ENCODE measurements at regions not wholly inside any gene's neighbourhood (a gene's known extent, or its start where the extent isn't known, plus 50 kb on each side); places are given as distances from the start of the nearest gene placed in this dataset.
A peak's percentile ranks its signal among the peaks of the same experiment; 100 is the strongest.

DNA sequence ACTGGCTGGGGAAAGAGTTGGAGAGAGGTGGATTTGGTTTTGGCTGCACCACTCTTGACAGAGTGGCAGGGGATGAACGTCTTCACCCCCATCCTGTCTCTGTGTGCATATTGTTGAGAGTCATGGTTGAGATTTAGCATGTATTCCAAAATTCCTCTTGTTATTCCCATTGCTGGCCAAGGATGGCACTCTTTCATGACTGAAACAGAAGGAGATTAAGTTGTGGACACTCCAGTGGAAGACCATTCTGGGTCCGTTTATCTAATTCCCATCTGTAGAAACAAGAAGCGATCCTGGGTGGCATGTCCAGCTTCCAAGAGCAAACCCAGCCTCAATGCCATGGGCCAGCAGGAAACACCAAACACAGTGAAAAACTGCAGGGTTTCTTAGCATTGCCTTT lies 469.0 kb upstream of the IGFBP3 start:
- DNase-seq, result peak; percentile 28

DNA sequence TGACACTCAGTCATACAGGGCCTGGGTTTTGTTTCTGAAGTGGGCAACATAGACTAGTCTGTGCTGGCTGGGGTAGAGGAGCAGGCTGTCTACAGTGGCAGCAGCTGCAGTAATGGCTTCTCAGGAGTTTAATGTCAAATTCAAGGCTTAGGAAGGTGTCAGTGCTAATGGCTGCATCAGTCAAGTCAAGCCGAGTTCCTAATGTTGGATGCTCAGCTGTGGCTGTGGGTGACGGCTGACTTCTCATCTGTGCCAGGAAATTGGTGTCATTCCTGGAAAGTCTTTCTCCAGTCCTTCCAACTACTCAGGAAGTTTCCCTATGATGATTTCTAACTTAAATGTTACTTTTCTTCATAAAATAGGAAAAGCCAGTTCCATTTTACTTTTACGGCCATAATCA lies 468.1 kb upstream of the IGFBP3 start:
- no peak for DNase-seq

DNA sequence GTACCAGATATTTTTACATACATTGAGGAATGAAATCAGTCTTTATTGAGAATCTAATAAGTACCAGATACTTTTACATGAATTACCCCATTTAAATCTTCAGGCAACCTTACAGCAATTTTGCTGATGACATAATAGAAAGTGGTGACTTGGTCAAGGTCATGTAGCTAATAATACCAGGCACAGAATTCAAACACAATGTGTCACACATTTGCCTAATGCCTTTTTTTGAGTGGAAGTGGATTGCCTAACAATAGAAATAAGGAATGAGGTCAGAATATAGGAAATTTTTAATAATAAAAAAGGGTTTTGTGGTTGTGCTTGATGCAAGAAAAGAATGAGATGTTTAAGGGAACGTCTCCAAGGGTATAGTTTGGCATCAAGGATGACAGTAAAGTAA lies 466.6 kb upstream of the IGFBP3 start:
- no peak for DNase-seq

DNA sequence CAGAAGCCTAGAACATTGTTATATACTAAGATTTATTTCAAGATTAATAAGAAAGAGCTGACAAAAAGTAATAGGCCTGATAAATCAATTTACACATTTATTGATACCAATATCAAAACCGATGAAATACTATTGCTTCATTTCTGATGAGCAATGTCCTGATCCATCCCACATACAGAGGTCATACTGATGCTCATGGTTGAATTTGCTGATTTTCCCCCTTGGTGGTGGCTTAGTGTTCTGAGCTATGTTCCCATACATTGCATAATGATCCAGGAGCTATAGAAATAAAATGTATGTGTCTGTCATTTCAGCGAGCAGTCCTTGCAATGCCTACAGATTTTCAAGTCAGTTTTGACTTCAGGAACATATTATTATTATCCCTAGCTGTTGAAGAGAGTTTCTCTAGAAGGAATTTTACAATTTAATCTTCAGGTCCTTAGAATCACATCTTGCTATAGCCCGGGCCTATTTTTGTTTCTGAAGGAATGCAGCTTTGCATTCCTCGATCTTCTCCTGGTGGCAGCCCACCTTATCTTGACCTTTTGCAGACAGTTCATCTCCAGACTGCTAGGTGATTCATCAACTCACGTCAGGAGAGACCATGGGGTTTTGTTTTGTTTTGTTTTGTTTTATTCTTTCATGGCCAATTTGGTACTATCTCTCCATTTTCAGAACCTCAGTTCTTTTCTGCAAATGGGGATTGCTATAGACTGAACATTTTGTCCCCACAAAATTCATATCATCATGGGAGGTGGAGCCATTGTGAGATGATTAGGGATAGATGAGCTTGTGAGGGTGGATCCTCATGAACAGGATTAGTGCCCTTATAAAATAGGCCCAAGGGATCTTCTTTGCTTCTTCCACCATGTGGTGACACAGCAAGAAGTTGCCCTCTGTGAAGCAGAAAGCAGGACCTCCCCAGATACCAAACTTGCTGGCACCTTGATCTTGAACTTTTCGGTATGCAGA lies 465.6 kb upstream of the IGFBP3 start:
- no peak for DNase-seq

DNA sequence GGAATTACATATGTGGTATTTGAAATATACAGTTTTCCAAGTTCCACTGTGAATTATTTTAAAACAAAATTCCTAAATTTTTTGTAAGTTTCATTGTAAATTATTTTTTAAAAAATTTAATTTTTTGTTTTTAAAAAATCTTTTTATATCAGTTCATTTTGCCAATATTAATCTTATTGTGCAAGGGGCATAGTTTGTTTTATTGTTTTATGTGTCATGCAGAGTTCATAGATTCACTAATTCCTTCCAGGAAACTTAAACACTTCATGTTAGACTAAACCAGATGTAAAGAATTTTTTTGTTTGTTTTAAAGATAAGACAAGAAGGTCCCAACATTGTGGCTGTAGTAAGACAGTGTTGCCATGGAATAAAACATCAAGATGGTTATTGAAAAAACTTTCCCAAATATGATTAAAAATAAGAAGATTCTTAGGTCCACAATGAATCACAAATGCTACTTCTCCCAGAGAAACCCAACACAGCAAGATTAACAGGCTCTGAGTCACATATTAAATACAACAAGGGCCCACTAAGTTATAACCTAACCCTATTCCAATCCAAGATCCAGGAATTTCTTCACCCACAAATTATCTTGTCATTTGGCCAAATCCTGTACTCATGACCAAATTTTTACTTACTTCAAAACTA lies 464.7 kb upstream of the IGFBP3 start:
- no peak for DNase-seq

DNA sequence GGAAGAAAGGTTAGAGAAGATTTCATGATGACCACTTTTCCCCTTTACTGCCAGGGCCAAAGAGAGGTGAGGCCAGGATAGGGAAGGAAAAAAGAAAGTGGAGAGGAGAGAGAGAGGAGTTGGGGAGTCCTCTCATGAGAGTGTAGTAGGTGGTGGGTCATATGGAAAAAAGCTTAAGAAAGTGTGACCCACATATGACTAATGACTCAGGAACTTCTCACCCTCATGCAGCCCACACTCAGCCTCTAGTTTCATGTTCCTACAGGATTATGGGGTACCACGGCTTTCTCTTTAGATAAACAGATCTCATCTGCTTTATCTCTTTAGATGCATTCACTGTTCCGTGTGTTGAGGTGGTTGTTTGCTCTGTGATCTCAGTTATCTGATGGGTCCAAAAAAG lies 462.5 kb upstream of the IGFBP3 start:
- DNase-seq, result no peak

DNA sequence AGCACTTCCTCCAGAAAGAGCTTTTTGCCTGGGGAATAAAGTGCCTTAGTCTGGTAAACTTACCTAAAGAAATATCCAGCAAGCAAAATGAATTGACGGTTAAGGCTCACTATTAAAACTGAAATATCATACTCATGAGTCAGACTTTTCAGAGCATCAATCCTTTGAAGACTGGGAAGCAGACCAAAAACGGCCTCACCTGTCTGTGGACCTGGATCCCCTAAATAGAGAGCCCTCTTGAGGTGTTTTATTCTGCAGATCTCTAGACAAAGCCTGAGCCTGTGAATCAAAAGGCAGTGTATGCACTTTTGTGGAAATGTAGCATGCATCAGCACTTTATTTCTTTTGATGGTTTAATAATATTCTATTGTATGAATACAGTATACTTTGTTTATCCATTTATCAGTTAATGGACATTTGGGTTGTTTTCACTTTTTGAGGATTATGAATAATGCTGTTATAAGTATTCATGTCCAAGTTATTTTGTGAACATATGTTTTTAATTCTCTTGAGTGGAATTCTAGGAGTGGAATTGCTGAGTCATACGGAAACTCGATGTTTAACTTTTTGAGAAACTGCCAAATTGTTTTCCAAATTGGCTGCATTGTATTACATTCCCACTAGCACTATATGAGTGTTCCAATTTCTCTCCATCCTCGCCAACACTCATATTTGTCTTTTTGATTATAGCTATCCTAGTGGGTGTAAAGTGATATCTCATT lies 449.0 kb upstream of the IGFBP3 start:
- no peak for DNase-seq

DNA sequence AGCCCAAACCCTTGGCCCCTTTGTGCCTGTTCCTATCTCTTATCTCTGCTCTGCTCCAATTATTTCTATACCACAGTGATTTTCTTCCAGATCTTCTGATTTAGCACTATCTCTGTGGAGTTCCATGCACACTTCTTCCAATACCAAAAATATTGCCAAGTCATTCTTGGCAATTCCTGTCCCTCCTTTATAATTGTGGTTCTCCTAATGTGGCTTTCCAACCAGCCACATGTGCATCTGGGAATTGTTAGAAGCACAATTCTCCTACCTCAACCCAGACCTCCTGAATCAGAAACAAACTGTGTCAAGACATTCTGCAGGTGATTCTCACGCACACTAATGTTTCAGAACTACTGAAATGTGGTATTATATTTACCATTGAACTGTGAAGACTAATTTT lies 447.8 kb upstream of the IGFBP3 start:
- DNase-seq, result no peak

DNA sequence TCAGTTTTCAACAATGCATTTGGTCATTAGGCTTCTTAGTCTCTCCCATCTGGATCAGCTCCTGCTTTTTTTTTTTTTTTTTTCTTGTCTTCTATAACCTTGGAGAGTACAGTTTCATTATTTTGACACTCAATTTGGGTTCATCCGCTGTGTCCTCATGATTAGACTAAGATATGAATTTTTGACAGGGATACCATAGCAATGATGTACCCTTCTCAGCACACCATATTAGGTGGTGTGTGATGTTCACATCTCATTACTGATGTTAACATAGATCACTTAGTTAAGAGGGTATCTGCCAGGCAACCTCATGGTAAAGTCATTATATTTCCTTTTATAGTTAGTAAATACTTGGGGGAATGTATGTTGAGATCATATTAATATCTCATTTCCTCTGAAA lies 445.5 kb upstream of the IGFBP3 start:
- DNase-seq, result no peak

DNA sequence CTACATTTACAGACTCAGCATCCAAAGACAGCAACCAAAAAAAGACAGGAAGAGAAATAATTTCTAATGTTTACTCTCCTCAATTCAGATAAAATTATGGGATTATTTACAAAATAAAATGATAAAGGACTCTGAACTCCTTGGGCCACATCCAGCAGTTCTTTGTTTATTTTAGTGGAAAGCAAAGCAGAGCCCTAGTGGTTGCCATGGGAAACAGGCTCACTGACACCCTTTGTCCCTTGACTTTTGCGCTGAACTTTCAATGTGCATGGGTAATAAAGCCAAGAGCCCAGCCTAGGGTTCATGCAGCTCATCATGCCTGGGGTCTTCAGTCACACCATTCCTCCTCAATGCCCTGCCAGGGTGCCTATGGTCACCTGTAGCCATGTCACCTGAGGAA lies 442.6 kb upstream of the IGFBP3 start:
- DNase-seq, result no peak

DNA sequence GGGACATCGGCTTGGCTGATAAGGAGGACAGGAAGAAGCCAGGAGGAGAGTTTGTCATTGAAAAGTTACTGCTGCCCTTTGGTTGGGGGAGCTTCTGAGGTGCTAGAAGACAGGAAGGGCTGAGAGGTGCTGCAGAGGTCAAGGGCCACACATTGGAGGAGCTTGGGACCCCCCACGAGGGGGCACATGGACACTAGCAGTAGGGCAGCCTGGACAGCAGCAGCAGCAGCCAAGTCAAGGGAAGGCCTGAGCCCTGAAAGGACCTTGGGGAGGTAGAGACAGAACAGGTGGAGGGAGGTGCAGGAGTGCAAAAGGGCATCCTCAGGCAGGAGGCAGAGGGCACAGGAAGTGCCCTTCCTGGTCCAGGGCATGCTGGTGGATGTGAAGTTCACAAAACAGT lies 439.7 kb upstream of the IGFBP3 start:
- DNase-seq, result peak; percentile 5

DNA sequence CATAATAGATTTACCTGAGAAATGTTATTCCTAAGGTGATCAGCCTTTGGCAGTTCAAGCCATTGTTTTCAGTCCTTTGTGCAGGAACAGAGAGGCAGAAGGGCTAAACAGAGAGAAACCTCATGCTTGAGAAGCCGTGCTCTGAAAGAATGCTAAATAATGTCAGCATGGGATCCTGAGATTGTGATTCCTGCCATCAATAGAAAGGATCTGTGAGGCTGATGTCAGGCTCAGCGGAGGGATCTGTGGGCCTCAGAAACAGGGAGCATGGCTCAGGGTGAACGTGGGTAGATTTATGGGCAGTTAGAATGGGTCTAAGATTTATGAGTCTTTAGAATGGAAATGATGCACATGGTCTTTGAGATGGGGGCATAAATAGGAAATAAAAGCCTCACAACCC lies 439.2 kb upstream of the IGFBP3 start:
- no peak for DNase-seq

DNA sequence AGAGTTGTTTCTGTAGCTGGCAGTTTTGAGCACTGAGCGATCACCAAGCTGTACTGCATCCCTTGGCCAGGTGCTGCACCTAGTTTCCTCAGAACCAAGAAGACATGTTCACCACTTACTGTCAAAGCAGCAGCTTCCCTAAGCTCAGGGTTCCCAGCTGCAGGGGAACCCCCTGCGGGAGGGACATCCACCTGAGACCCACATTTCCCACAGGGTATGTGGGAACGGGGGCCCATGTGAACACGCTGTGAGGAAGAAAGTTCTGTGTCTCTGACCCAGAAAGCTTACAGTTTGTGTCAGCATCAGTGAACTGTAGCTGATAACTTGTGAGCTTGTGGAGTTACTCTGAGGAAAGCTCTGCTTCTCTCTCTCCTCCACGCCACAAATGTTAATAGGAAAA lies 436.8 kb upstream of the IGFBP3 start:
- DNase-seq, result no peak

DNA sequence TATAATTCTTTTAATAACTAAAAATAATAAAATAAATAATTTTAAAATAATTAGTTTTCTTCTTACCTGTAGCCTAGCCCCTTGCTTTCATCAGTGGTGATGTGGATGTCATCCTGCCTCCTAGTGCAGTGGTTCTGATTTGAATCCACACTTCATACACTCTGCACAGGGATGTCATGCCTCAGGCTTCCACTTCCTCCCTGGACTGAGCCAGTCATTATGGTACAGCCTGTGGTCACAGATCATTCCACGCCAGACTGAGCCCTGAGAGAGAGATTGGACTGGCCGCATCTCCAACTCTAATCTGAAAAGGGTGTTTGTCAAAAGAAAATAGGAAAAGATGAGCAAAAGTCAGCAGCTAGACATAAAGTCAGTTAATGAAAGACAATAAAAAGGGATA lies 436.2 kb upstream of the IGFBP3 start:
- no peak for DNase-seq

DNA sequence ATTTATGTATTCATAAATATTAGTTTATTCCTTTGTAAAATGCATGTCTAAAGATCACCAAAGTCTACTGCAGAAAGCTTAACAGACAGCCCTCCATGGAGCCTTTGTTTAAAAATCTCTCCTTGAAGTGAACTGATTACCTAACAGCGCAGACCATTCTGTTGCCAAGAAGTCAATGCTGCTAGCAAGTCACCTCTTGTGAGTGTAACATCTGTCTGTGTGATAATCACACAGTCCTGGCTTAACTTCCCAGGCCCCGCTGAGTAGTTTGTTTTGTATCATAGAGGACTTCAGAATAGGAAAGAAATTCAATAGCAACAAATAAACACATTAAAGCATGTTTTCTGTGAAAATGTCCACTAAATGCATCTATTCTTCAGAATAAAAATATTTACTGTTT lies 435.3 kb upstream of the IGFBP3 start:
- peak; percentile 33 for DNase-seq

DNA sequence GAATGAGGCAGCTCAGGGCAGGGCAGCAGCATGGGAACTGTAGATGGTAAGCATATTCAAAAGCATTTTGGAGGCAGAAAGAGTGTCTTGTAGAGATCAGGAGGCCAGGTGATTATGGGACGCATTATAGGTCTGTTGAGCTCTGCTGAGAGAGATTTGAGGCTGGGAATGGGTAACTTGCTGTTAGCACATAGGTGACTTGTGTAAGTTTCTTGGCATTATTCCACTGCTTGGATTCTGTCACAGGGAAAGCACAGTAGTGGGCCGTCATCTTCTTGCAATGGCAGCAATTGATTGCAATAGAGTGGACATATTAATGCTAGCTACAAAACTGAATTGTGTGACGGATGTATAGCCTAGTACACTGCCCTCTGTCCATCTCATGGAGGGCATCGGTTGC lies 434.3 kb upstream of the IGFBP3 start:
- no peak for DNase-seq

DNA sequence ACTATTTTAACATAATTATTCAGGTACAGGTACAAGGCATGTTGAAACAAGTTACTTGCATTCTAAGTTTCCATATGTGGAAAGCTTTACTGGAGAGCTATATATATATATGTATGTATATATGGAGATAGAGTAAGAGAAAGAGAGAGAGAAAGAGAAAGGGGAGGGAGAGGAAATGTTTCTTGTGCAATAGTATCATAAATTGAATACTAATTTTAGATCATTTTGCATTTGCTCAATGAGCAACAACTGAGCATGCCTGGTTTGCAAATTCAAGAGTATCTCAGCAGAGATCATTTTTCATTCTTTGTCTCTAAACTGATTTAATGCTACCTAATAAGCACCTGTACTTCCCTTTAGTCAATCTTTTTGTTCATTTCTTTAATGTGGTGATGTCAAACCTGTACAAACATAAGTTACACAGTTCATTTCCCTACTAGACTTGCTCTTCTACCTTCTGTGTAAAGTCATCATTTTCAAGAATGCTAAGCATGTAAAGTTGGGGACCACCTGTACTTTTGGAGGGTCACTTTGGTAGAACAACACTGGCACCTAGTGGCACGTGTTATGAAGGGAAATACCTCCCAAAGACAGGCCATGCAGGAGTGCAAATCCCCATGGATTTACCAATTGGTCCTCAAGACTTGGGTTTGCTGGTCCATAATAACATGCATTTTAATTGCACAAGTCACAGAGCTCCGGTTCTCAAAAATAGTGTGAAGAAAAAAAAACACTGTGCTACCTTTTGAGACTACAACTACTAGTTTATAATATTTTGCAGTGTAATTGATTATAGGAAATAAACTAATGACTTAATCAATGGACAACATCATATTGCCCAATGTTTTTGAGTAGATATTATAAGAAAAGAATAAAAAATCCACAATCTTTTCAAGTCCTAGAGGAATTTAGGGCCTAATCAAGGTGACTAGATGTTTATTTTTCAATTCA lies 431.2 kb upstream of the IGFBP3 start:
- DNase-seq, result peak; percentile 78

DNA sequence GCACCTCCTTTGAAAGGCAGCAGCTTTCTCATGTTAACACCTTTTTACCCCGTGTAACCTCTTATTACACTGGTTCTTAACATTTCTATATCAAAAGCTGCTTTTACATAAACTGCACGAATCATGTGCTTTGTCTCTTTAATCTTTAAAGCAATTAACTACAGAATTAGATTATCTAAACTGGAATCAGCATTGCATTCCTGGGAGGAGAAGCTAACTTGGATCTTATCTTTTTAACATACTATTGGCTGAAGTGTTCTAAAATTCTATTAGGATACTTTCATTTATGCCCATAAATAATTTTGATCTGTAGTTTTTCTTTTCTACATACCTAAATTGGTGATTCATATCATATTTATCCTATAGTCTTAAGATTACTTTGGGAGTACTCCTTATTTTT lies 428.4 kb upstream of the IGFBP3 start:
- DNase-seq, result no peak

DNA sequence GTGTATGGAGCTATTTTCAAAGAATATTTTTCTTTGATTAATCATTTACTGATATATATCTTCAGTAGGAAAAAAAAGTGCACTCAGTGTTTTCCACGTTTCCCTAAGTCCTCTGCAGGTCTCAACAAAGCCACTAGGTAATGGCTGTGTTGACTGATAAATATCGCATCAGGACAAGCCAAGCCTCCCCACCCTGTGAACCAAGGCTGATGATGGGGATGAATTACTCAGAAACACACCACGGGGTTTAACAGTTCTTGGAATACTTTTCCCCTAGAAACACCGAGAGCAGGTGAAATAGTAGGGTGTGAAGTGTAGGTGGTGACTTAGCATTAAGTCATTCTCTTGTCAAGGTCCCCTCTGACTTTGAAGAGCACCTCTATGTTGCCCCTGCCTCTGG lies 423.5 kb upstream of the IGFBP3 start:
- no peak for DNase-seq

DNA sequence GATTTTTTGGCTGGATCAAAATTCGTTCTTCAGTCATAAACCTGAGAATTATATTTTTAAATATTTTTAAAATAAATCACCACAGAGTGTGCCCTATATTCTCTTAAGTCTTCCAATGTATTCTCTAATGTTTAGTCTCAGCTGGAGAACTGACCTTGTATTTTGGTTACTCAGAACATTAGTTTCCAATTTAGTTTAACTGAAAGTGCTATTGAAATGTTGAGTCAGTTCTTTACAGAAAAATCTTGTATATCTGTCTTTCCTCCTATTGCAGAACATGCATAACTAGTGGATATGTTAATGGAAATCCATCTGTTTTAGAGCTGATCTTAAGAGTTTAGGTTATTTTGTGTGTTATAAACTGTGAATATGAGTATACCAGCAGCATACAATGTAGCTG lies 422.7 kb upstream of the IGFBP3 start:
- DNase-seq, result no peak

DNA sequence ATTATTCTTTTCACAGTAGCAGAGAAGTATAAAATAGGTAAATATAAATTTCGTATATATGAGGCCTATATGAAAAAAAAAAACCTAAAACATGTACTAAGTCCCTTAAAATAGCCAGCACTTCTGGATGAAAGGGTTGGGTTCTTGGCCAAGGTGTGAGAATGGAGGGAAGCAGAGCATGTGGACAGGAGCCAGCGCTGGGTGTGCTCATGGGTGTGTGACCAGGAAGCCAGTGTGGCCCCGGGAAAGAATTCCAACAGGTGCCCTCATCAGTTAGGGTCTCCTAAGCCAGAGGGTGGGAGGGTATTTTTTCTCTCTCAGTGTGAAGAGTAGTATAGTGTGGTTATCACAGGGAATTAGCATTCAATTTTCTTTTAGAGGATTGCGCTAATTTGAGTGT lies 401.9 kb upstream of the IGFBP3 start:
- no peak for DNase-seq

DNA sequence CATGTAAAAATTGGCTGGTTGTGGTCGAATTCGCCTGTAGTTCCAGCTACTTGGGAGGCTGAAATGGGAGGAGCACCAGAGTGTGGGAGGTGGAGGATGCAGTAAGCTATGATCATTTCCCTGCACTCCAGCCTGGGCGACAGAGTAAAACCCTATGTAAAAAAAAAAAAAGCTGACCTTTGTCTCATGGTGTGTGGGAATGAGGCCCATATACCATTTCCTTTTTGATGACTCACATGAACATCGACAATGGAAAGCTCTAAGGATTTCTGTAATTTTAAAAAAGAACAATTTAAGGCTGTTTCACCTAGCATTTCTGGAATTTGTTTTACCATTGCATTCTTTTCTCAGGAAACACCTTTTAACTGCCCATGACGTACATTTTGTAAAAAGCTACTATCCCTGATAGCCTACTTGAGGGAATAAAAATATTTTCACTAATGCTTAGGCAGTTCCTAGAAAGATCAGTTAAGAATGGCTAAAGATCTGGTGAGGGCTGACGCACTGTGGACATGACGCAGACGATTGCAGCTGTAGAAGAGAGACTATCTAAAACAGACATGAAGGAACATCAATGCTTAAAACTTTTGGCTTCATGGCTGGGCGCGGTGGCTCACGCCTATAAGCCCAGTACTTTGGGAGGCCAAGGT lies 400.6 kb upstream of the IGFBP3 start:
- DNase-seq, result no peak
